Thyroid gland (tissue), 4 donors: ENCODE measurements at regions not wholly inside any gene's neighbourhood (a gene's known extent, or its start where the extent isn't known, plus 50 kb on each side); places are given as distances from the start of the nearest gene placed in this dataset.

ENCODE experiments used
- DNase-seq, 2 donors: peaks; one replicate each; pipeline ENCODE4 v3.0.0-alpha.2; 2019
- H3K27ac ChIP-seq, 3 donors: fragments of 200-600 bp; sonication (generic); 1 replicate in 2 of 3; 2 replicates in 1 of 3; pipeline ENCODE4 v1.5.1; 2016 to 2019; ENCODE audit warnings: mild to moderate bottlenecking in 1 of 3, moderate library complexity in 1 of 3
- H3K27me3 ChIP-seq: fragments of 200-600 bp; sonication (generic); one replicate; pipeline ENCODE4 v1.5.1; 2019
- H3K36me3 ChIP-seq, 2 donors: fragments of 200-600 bp; sonication (generic); one replicate each; pipeline ENCODE4 v1.5.1; 2016 to 2019
- H3K4me1 ChIP-seq, 2 donors: fragments of 200-600 bp; sonication (generic); one replicate each; pipeline ENCODE4 v1.5.1; 2017 to 2019
- H3K4me3 ChIP-seq, 3 donors: fragments of 200-600 bp; sonication (generic); replicated peaks in 1 of 3; 1 replicate in 2 of 3; 2 replicates in 1 of 3; pipeline ENCODE4 v1.5.1; 2016; ENCODE audit warnings: mild to moderate bottlenecking in 1 of 3
- H3K9me3 ChIP-seq: fragments of 200-600 bp; sonication (generic); one replicate; pipeline ENCODE4 v1.5.1; 2017
- CTCF ChIP-seq, 6 experiments: fragments of 200-600 bp in 3 of 6; fragments of 450-650 bp in 3 of 6; sonication (generic) in 3 of 6; IDR thresholded peaks; one replicate each; pipeline ENCODE4 v1.5.1; 2016 to 2019; ENCODE audit warnings: antibody characterized with exemption in 6 of 6, mild to moderate bottlenecking in 2 of 6, inconsistent platforms in 1 of 6, moderate library complexity in 1 of 6
- POLR2A ChIP-seq, 2 donors: fragments of 450-650 bp; IDR thresholded peaks; one replicate each; pipeline ENCODE4 v1.6.1; 2017; ENCODE audit warnings: antibody characterized with exemption in 2 of 2, mild to moderate bottlenecking in 2 of 2, moderate library complexity in 1 of 2
- WGBS, 2 donors: methylation state at CpG; one replicate each; pipeline ENCODE4 v1.1.5; 2017; 5-methylcytosine and 5-hydroxymethylcytosine counted together
- intact Hi-C: fragments of 100-400 bp; cut with DNase I; formaldehyde crosslinking; loops from one replicate; pipeline ENCODE4 v1.15.1; 2023

DNA sequence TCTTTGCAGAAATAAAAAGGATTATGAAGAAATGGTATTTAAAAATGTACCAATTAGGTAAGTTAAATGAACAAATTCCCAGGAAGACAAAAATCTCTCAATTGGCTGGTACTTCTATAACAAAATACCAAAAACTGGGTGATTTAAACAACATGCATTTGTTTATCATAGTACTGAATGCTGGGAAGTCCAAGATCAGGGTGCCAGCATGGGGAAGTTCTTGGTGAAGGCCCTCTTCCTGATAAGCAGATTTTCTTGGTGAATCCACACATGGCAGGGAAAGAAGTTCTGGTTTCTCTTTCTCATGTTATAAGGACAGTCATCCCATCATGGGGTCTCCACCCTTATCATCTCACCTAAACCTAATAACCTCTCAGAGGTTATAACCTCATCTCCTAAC, 271.6 kb upstream of the SETBP1 start:
- intact Hi-C loops: no loop called here
- DNase-seq: no peak
- Histone ChIP-seq H3K27me3 (no peaks in the 10 kb centered on the region), H3K36me3 (no peaks in the 10 kb centered on the region), H3K4me1 (no peaks in the 10 kb centered on the region), H3K4me3 (no peak overlapping the region), H3K9me3 (no peaks in the 10 kb centered on the region), H3K27ac (no peak overlapping the region)
- TF ChIP-seq CTCF (IDR thresholded peaks at IDR 0.05) (no peak), POLR2A (IDR thresholded peaks at IDR 0.05) (no peak)

DNA sequence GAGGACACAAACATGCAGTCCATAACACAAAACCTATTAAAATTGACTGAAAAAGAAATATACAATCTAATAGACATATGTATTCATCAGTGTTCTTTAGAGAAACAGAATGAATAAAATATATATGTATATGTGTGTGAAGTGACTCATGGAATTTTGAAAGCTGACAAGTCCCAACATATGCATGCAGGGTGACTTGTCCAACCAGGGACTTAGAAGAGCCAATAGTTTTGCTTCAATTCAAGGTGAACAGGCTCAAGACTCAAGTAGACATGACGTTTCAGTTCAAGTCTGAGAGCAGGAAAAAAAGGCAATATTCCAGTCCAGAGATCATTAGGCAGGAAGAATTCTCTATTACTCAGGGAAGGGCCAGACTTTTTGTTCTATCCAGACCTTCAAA, 271.2 kb upstream of the SETBP1 start:
- intact Hi-C loops: no loop called here
- H3K4me3 ChIP-seq: no peak overlapping the region
- no peak for TF ChIP-seq POLR2A (IDR thresholded peaks at IDR 0.05)
- no peak for TF ChIP-seq CTCF (IDR thresholded peaks at IDR 0.05)
- H3K9me3 ChIP-seq: no peaks in the 10 kb centered on the region
- no peaks in the 10 kb centered on the region for H3K36me3 ChIP-seq
- H3K27ac ChIP-seq: no peak overlapping the region
- 48 to 79% methylated on average over 1 of the region's 1 CpG for WGBS, 2 donors
- H3K27me3 ChIP-seq: no peaks in the 10 kb centered on the region
- no peaks in the 10 kb centered on the region for H3K4me1 ChIP-seq
- DNase-seq: no peak

GRCh38 chr18:44410740-44411139, 269.9 kb upstream of the SETBP1 start:
- intact Hi-C loops: no loop called here
- Histone ChIP-seq H3K27ac (no peak overlapping the region), H3K27me3 (no peaks in the 10 kb centered on the region), H3K4me1 (no peaks in the 10 kb centered on the region), H3K4me3 (no peak overlapping the region), H3K9me3 (no peaks in the 10 kb centered on the region), H3K36me3 (no peaks in the 10 kb centered on the region)
- TF ChIP-seq CTCF (IDR thresholded peaks at IDR 0.05): no peak
- TF ChIP-seq POLR2A (IDR thresholded peaks at IDR 0.05): no peak
- no peak for DNase-seq

DNA sequence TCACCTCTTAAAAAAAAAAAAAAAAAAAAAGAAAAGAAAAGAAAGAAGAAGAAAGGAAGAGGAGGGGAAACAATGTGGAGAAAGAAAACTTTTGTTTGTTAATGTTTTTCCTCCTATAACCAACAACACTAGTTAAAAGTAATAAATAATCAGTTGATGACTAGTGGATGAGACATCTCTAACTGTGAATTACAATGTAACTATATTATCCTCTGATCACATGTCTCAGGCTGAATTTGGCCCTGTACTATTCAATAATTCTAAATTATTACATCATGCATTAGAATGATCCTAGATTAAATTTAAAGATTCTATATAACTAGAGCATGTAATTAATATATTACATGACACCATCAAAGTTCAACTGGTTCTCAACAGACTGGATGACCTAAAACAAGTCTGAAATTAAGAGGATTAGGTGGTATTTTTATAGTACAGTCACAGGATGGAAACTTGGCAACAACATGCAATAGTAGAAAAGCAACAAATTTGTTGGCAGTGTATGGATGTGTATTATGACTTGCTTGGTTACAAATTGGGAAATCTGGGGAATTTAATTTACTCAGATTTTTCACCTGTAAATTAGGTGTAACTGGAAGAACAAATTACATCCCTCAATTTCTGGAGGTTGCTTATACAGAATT, 269.3 kb upstream of the SETBP1 start:
- Histone ChIP-seq H3K9me3 (no peaks in the 10 kb centered on the region), H3K4me3 (no peak overlapping the region), H3K27ac (no peak overlapping the region), H3K4me1 (no peaks in the 10 kb centered on the region), H3K36me3 (no peaks in the 10 kb centered on the region), H3K27me3 (no peaks in the 10 kb centered on the region)
- no peak for DNase-seq
- intact Hi-C loops: no loop called here
- no peak for TF ChIP-seq CTCF (IDR thresholded peaks at IDR 0.05)

- H3K36me3 ChIP-seq: no peaks in the 10 kb centered on the region
- no peak overlapping the region for H3K4me3 ChIP-seq
- intact Hi-C loops: no loop called here
- no peaks in the 10 kb centered on the region for H3K9me3 ChIP-seq
- no peaks in the 10 kb centered on the region for H3K27me3 ChIP-seq
- no peak overlapping the region for H3K27ac ChIP-seq
- no peaks in the 10 kb centered on the region for H3K4me1 ChIP-seq
- 67 to 68% methylated on average over 2 of the region's 2 CpGs for WGBS, 2 donors
- no peak for TF ChIP-seq CTCF (IDR thresholded peaks at IDR 0.05)
- TF ChIP-seq POLR2A (IDR thresholded peaks at IDR 0.05): no peak
- DNase-seq: no peak
Observed at GRCh38 chr18:44411976-44412375, 268.7 kb upstream of the SETBP1 start.
